Left lung (tissue), 4 donors: ENCODE measurements at regions not wholly inside any gene's neighbourhood (a gene's known extent, or its start where the extent isn't known, plus 50 kb on each side); places are given as distances from the start of the nearest gene placed in this dataset.
"Not testable (repeated sequence)": the region's sequence is repeated elsewhere in the genome, so short reads cannot be mapped to it uniquely, and the experiment has no call there.

Experiments
- ATAC-seq: fragments of 200-7000 bp; cut with Tn5 transposase; one replicate; pipeline ENCODE4 v1.9.1; 2020; ENCODE audit warnings: moderate library complexity
- DNase-seq, 4 donors: peaks; one replicate each; pipeline ENCODE4 v3.0.0-alpha.2; 2013 to 2020
- H3K27ac ChIP-seq, 2 donors: fragments of 200-600 bp; sonication (generic) in 1 of 2; one replicate each; pipeline versions ENCODE4 v1.5.0 to v1.8.0; 2020 to 2021
- H3K27me3 ChIP-seq, 2 donors: fragments of 200-600 bp; sonication (generic) in 1 of 2; one replicate each; pipeline versions ENCODE4 v1.5.0 to v1.8.0; 2020 to 2021
- H3K36me3 ChIP-seq, 2 donors: fragments of 200-600 bp; sonication (generic) in 1 of 2; one replicate each; pipeline versions ENCODE4 v1.5.0 to v1.8.0; 2020 to 2021
- H3K4me1 ChIP-seq, 2 donors: fragments of 200-600 bp; one replicate each; pipeline ENCODE4 v1.8.0; 2021
- H3K4me3 ChIP-seq, 2 donors: fragments of 200-600 bp; sonication (generic) in 1 of 2; one replicate each; pipeline versions ENCODE4 v1.5.0 to v1.8.0; 2020 to 2021; ENCODE audit warnings: mild to moderate bottlenecking in 1 of 2
- H3K9me3 ChIP-seq, 2 donors: fragments of 200-600 bp; sonication (generic) in 1 of 2; one replicate each; pipeline versions ENCODE4 v1.5.0 to v1.8.0; 2020 to 2021
- CTCF ChIP-seq, 2 donors: fragments of 200-600 bp; sonication (generic) in 1 of 2; IDR thresholded peaks; one replicate each; pipeline versions ENCODE4 v1.5.0 to v1.8.0; 2021; ENCODE audit warnings: antibody characterized with exemption in 2 of 2
- intact Hi-C, 2 donors: fragments of 100-400 bp; cut with DNase I; formaldehyde crosslinking; loops; one replicate each; pipeline versions ENCODE4 v1.11.2 to v1.14.2; 2022
- donor health status: DM: no; HTN: yes; CAD: no.
- donor health status: DM: no; HTN: no; CAD: no.

- H3K4me1 ChIP-seq = no peaks in the 10 kb centered on the region
- no peak for TF ChIP-seq CTCF (IDR thresholded peaks at IDR 0.05)
- H3K9me3 ChIP-seq = peaks cover 0 to 16% of the 10 kb centered on the region in 2 donors
- no peaks in the 10 kb centered on the region for H3K27me3 ChIP-seq
- no peak for DNase-seq
- ATAC-seq = no peak
- H3K4me3 ChIP-seq = no peak overlapping the region
- no peak overlapping the region for H3K27ac ChIP-seq
- no peaks in the 10 kb centered on the region for H3K36me3 ChIP-seq
- intact Hi-C loops = no loop called here
Observed at GRCh38 chr6:106858653-106859092, 115.9 kb downstream of the CD24 start.

- no peaks in the 10 kb centered on the region for H3K36me3 ChIP-seq
- TF ChIP-seq CTCF (IDR thresholded peaks at IDR 0.05) = no peak
- ATAC-seq (no peak), DNase-seq (no peak)
- intact Hi-C loops = no loop called here
- no peak overlapping the region for H3K4me3 ChIP-seq
- no peaks in the 10 kb centered on the region for H3K4me1 ChIP-seq
- H3K9me3 ChIP-seq = peaks cover 0 to 16% of the 10 kb centered on the region in 2 donors
- H3K27ac ChIP-seq = no peak overlapping the region
- no peaks in the 10 kb centered on the region for H3K27me3 ChIP-seq
Observed at GRCh38 chr6:106857771-106858652, 116.5 kb downstream of the CD24 start.

- intact Hi-C loops, H3K36me3 ChIP-seq, H3K27me3 ChIP-seq, DNase-seq, H3K4me1 ChIP-seq, H3K27ac ChIP-seq, H3K4me3 ChIP-seq, ATAC-seq: not testable (repeated sequence)
- peaks cover 0 to 14% of the 10 kb centered on the region in 2 donors for H3K9me3 ChIP-seq
Observed at GRCh38 chr6:106857310-106857709, 117.2 kb downstream of the CD24 start.

GRCh38 chr6:106856227-106856874 lies 118.2 kb downstream of the CD24 start:
- intact Hi-C loops = no loop called here

GRCh38 chr6:106855117-106855516 lies 119.4 kb downstream of the CD24 start:
- TF ChIP-seq CTCF (IDR thresholded peaks at IDR 0.05) = no peak
- Histone ChIP-seq H3K4me1 (no peaks in the 10 kb centered on the region), H3K27me3 (no peaks in the 10 kb centered on the region), H3K36me3 (no peaks in the 10 kb centered on the region), H3K4me3 (no peak overlapping the region), H3K9me3 (peaks cover 0 to 6% of the 10 kb centered on the region in 2 donors), H3K27ac (no peak overlapping the region)
- no peak for ATAC-seq
- DNase-seq = no peak
- intact Hi-C loops = no loop called here

More at GRCh38 chr6:106856227-106856874, 118.2 kb downstream of the CD24 start:
- no peak overlapping the region for H3K27ac ChIP-seq
- H3K27me3 ChIP-seq = no peaks in the 10 kb centered on the region
- DNase-seq = no peak
- no peaks in the 10 kb centered on the region for H3K4me1 ChIP-seq
- H3K9me3 ChIP-seq = peaks cover 0 to 15% of the 10 kb centered on the region in 2 donors
- no peak for ATAC-seq
- no peaks in the 10 kb centered on the region for H3K36me3 ChIP-seq
- TF ChIP-seq CTCF (IDR thresholded peaks at IDR 0.05) = no peak
- H3K4me3 ChIP-seq = no peak overlapping the region
